ENCODE measurements at regions not wholly inside any gene's neighbourhood (a gene's known extent, or its start where the extent isn't known, plus 50 kb on each side); places are given as distances from the start of the nearest gene placed in this dataset.

GRCh38 chr11:113634940-113635575 is 71.0 kb downstream of the TMPRSS5 start:
- POLR2A ChIA-PET = no interaction called here
- H3K27ac Mint-ChIP-seq = no peak overlapping the region

DNA sequence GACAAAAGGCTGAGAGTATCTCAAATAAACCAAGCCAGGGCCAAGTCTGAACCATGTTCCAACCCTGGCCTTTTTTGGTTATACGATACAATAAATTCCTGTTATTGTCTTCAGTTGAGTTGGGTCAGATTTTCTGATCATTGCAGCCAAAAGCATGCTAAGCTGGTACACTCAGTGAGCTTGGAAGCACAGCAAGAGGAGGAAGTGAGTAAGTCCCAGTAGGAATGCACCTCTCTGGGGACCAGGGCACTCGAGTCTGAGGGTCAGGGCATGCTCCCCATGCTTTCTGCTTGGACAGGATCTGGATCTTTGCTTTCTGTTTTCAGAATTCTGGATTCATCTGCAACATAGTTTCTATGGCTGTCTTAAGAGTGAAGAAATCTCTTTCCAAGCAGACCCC is 73.1 kb downstream of the TMPRSS5 start:
- Mint-ChIP-seq H3K4me3 (no peak overlapping the region), H3K4me1 (no peaks in the 10 kb centered on the region), H3K27ac (no peak overlapping the region), H3K36me3 (ENCODE audit: low read depth) (no peaks in the 10 kb centered on the region), H3K9me3 (ENCODE audit: low read depth) (no peaks in the 10 kb centered on the region), H3K27me3 (peaks cover 18% of the 10 kb centered on the region)
- POLR2A ChIA-PET = no interaction called here
- CTCF ChIA-PET = no interaction called here
- intact Hi-C loops (cut with DNase I, micrococcal nuclease) = no loop called here
- ATAC-seq (no peak), DNase-seq (no peak)

More at GRCh38 chr11:113634940-113635575, 71.0 kb downstream of the TMPRSS5 start:
- peaks cover 14% of the 10 kb centered on the region for H3K27me3 Mint-ChIP-seq
- no peaks in the 10 kb centered on the region for H3K9me3 Mint-ChIP-seq (ENCODE audit: low read depth)
- no peaks in the 10 kb centered on the region for H3K4me1 Mint-ChIP-seq
- no peaks in the 10 kb centered on the region for H3K36me3 Mint-ChIP-seq (ENCODE audit: low read depth)
- no peak overlapping the region for H3K4me3 Mint-ChIP-seq
- CTCF ChIA-PET = no interaction called here
- intact Hi-C loops (cut with DNase I, micrococcal nuclease) = no loop called here
- DNase-seq = no peak
- ATAC-seq = no peak

DNA sequence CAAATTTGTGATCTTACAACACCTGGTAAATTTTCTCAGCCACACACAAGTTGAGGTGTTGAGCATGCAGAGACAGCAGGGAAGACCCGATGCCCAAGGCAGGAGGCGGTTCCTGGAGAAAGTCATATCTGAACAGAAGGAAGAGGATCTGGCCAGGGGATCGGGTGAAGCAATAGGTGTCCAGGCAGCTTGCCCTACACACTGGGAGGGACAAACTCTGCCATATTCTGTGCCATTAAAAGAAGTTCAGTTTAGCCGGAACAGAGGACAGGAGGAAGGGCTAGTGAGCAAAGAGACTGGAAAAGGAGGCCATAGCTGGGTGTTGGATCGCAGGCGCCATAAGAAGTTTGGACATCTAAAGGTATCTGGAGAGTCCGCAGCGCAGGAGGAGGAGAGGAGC is 76.5 kb downstream of the TMPRSS5 start:
- H3K27ac Mint-ChIP-seq = no peak overlapping the region
- POLR2A ChIA-PET = no interaction called here
- no peaks in the 10 kb centered on the region for H3K36me3 Mint-ChIP-seq (ENCODE audit: low read depth)
- ATAC-seq (no peak), DNase-seq (no peak)
- intact Hi-C loops (cut with DNase I, micrococcal nuclease) = no loop called here
- H3K9me3 Mint-ChIP-seq (ENCODE audit: low read depth) = no peaks in the 10 kb centered on the region
- CTCF ChIA-PET = no interaction called here
- H3K4me1 Mint-ChIP-seq = no peaks in the 10 kb centered on the region
- H3K27me3 Mint-ChIP-seq = peaks cover 25% of the 10 kb centered on the region
- no peak overlapping the region for H3K4me3 Mint-ChIP-seq

DNA sequence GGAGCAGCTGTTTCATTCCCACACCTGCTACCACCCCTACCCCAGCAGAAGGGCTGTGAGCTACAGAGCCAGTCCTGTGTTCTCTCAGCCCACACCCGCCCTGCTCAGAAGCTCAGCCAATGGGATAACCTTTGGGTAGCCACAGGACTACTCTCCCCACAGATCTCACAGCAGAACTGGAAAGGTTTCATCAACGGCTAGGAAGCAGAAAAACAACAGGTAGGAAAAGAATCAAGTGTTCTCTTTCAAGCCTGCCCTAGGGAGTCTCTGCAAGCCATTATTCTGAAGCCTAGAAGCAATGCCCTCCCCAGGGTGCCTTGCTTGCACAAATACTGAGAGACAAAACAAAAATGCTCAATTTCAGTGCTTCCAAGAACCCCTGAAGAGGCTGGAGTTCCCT is 77.2 kb downstream of the TMPRSS5 start:
- DNase-seq (no peak), ATAC-seq (no peak)
- no peaks in the 10 kb centered on the region for H3K9me3 Mint-ChIP-seq (ENCODE audit: low read depth)
- intact Hi-C loops (cut with DNase I, micrococcal nuclease) = no loop called here
- no peak overlapping the region for H3K27ac Mint-ChIP-seq
- no peak overlapping the region for H3K4me3 Mint-ChIP-seq
- POLR2A ChIA-PET = no interaction called here
- H3K36me3 Mint-ChIP-seq (ENCODE audit: low read depth) = no peaks in the 10 kb centered on the region
- H3K27me3 Mint-ChIP-seq = peaks cover 25% of the 10 kb centered on the region
- no peaks in the 10 kb centered on the region for H3K4me1 Mint-ChIP-seq
- CTCF ChIA-PET = no interaction called here

GRCh38 chr11:113627946-113628345 is 78.2 kb downstream of the TMPRSS5 start:
- CTCF ChIA-PET = no interaction called here
- H3K27me3 Mint-ChIP-seq = peaks cover 27% of the 10 kb centered on the region
- POLR2A ChIA-PET = no interaction called here

GRCh38 chr11:113627297-113627696 is 78.8 kb downstream of the TMPRSS5 start:
- ATAC-seq = no peak
- CTCF ChIA-PET = no interaction called here
- H3K36me3 Mint-ChIP-seq (ENCODE audit: low read depth) = no peaks in the 10 kb centered on the region
- no peaks in the 10 kb centered on the region for H3K4me1 Mint-ChIP-seq
- H3K4me3 Mint-ChIP-seq = no peak overlapping the region
- DNase-seq = no peak
- peaks cover 28% of the 10 kb centered on the region for H3K27me3 Mint-ChIP-seq
- intact Hi-C loops (cut with DNase I, micrococcal nuclease) = no loop called here
- no peaks in the 10 kb centered on the region for H3K9me3 Mint-ChIP-seq (ENCODE audit: low read depth)
- POLR2A ChIA-PET = no interaction called here
- no peak overlapping the region for H3K27ac Mint-ChIP-seq

More at GRCh38 chr11:113627946-113628345, 78.2 kb downstream of the TMPRSS5 start:
- intact Hi-C loops (cut with DNase I, micrococcal nuclease) = no loop called here
- ATAC-seq = no peak
- Mint-ChIP-seq H3K27ac (no peak overlapping the region), H3K4me1 (no peaks in the 10 kb centered on the region), H3K9me3 (ENCODE audit: low read depth) (no peaks in the 10 kb centered on the region), H3K4me3 (no peak overlapping the region), H3K36me3 (ENCODE audit: low read depth) (no peaks in the 10 kb centered on the region)
- DNase-seq = no peak

DNA sequence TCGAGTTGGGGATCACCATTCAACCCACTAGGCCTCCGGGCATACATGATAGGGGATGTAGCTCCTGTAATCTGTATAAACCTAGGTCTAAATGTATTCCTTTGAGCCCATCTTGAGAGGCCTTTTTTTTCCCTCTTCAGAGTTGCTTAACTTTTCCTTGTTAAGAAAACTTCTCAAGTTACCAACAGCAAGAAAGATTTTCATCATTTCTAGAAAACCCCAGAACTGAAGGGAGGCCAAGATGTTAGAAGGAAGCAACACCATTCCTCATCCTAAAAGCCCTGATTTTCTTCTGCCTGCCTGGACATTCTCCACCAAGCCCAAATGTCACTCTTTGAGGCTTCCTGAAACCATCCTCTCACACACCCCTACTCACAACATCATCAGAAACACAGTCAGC is 79.4 kb downstream of the TMPRSS5 start:
- no peak overlapping the region for H3K4me3 Mint-ChIP-seq
- no peak for DNase-seq
- H3K4me1 Mint-ChIP-seq = no peaks in the 10 kb centered on the region
- intact Hi-C loops (cut with DNase I, micrococcal nuclease) = no loop called here
- ChIA-PET CTCF (no interaction called here), POLR2A (no interaction called here)
- no peaks in the 10 kb centered on the region for H3K9me3 Mint-ChIP-seq (ENCODE audit: low read depth)
- peaks cover 25% of the 10 kb centered on the region for H3K27me3 Mint-ChIP-seq
- no peak for ATAC-seq
- H3K36me3 Mint-ChIP-seq (ENCODE audit: low read depth) = no peaks in the 10 kb centered on the region
- no peak overlapping the region for H3K27ac Mint-ChIP-seq

GRCh38 chr11:113623114-113623513 is 83.0 kb downstream of the TMPRSS5 start:
- peaks cover 12% of the 10 kb centered on the region for H3K27me3 Mint-ChIP-seq
- POLR2A ChIA-PET = no interaction called here
- H3K4me3 Mint-ChIP-seq = no peak overlapping the region
- H3K36me3 Mint-ChIP-seq (ENCODE audit: low read depth) = no peaks in the 10 kb centered on the region
- intact Hi-C loops (cut with DNase I, micrococcal nuclease) = no loop called here
- no peaks in the 10 kb centered on the region for H3K4me1 Mint-ChIP-seq
- no peak overlapping the region for H3K27ac Mint-ChIP-seq
- DNase-seq = no peak
- no peak for ATAC-seq
- peaks cover 2% of the 10 kb centered on the region for H3K9me3 Mint-ChIP-seq (ENCODE audit: low read depth)
- CTCF ChIA-PET = interaction anchor here (0.6 kb wide), 1 partner anchor 136 kb away, joined by 3 read pairs; no protein-coding TSS in a partner anchor

DNA sequence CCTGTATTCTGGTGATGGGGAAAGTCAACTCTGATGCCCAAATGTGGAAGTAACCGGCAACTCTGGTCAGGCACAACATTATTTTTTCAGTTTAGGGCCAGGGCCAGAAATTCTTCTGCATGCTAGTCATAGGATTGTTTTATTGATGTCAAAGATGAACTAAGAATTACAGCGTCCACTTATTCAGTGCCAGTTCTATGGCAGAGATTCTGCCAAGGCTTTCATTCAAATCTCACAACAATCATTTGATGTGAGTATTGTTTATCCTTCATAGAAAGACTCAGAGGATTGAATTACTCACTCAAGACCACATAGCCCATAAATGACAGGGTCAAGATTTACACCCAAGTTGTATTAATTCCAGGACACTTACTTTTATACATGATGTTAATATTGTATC is 87.7 kb downstream of the TMPRSS5 start:
- H3K4me3 Mint-ChIP-seq = no peak overlapping the region
- H3K27me3 Mint-ChIP-seq = peaks cover 12% of the 10 kb centered on the region
- peaks cover 2% of the 10 kb centered on the region for H3K9me3 Mint-ChIP-seq (ENCODE audit: low read depth)
- no peak overlapping the region for H3K27ac Mint-ChIP-seq
- POLR2A ChIA-PET = no interaction called here
- no peaks in the 10 kb centered on the region for H3K36me3 Mint-ChIP-seq (ENCODE audit: low read depth)
- CTCF ChIA-PET = no interaction called here
- DNase-seq (no peak), ATAC-seq (no peak)
- intact Hi-C loops (cut with DNase I, micrococcal nuclease) = no loop called here
- H3K4me1 Mint-ChIP-seq = no peaks in the 10 kb centered on the region

- H3K27me3 Mint-ChIP-seq = peaks cover 8% of the 10 kb centered on the region
- ChIA-PET CTCF (no interaction called here), POLR2A (no interaction called here)
- H3K36me3 Mint-ChIP-seq (ENCODE audit: low read depth) = no peaks in the 10 kb centered on the region
- DNase-seq (no peak), ATAC-seq (no peak)
- H3K9me3 Mint-ChIP-seq (ENCODE audit: low read depth) = peaks cover under 1% of the 10 kb centered on the region
- no peak overlapping the region for H3K4me3 Mint-ChIP-seq
- no peak overlapping the region for H3K27ac Mint-ChIP-seq
- intact Hi-C loops (cut with DNase I, micrococcal nuclease) = no loop called here
- H3K4me1 Mint-ChIP-seq = no peaks in the 10 kb centered on the region
Measured at GRCh38 chr11:113615773-113616172, 90.3 kb downstream of the TMPRSS5 start.

DNA sequence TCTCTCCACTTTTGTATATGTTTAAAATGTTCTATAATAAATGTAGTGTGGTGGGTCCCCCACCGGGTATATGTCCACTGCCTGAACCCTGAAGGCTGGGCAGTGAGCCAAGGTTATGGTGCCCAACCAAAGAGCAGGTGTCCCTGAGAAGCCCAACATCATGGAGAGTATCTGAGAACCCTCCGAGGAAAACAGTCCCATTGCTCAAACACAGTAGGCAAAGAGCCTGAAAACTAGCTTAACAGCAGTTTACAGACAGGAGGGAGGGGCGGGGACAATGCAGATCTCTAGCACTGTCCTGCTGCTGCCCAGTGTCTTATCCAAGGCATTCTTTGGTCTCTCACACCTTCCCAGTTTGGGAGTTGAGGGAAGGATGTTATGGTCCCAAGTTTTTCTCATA is 91.0 kb downstream of the TMPRSS5 start:
- Mint-ChIP-seq H3K36me3 (ENCODE audit: low read depth) (no peaks in the 10 kb centered on the region), H3K4me3 (no peak overlapping the region), H3K9me3 (ENCODE audit: low read depth) (no peaks in the 10 kb centered on the region), H3K27ac (no peak overlapping the region), H3K27me3 (peaks cover 8% of the 10 kb centered on the region), H3K4me1 (no peaks in the 10 kb centered on the region)
- DNase-seq (no peak), ATAC-seq (no peak)
- ChIA-PET CTCF (no interaction called here), POLR2A (no interaction called here)
- intact Hi-C loops (cut with DNase I, micrococcal nuclease) = no loop called here

- Mint-ChIP-seq H3K4me3 (no peak overlapping the region), H3K36me3 (ENCODE audit: low read depth) (no peaks in the 10 kb centered on the region), H3K9me3 (ENCODE audit: low read depth) (no peaks in the 10 kb centered on the region), H3K27me3 (peaks cover 8% of the 10 kb centered on the region), H3K4me1 (no peaks in the 10 kb centered on the region), H3K27ac (no peak overlapping the region)
- DNase-seq = no peak
- intact Hi-C loops (cut with DNase I, micrococcal nuclease) = no loop called here
- ATAC-seq = no peak
- ChIA-PET POLR2A (no interaction called here), CTCF (no interaction called here)
Measured at GRCh38 chr11:113614097-113614496, 92.0 kb downstream of the TMPRSS5 start.

DNA sequence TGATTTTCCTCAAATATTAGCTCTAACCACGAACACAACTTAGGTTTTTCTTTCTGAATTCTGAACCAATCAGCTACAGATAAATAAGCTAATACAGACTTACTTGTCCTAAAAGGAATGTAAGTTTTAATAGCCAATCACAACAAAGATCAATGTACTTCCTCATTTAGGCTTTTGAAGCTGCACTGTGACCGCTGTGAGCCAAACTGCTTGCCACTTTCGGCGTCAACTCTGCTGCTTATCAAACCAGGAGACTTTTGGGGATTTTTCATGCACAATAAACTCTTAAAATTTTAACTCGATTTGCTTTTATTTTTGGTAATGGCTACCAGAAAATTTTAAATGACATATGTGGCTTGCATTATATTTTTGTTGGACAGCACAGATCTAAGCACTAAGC is 92.5 kb downstream of the TMPRSS5 start:
- POLR2A ChIA-PET = no interaction called here
- CTCF ChIA-PET = no interaction called here
- Mint-ChIP-seq H3K4me3 (no peak overlapping the region), H3K9me3 (ENCODE audit: low read depth) (no peaks in the 10 kb centered on the region), H3K36me3 (ENCODE audit: low read depth) (no peaks in the 10 kb centered on the region), H3K27me3 (peaks cover 8% of the 10 kb centered on the region), H3K27ac (no peak overlapping the region), H3K4me1 (no peaks in the 10 kb centered on the region)
- intact Hi-C loops (cut with DNase I, micrococcal nuclease) = no loop called here
- DNase-seq = no peak
- no peak for ATAC-seq
